ENCODE measurements at regions not wholly inside any gene's neighbourhood (a gene's known extent, or its start where the extent isn't known, plus 50 kb on each side); places are given as distances from the start of the nearest gene placed in this dataset.
"Not testable (repeated sequence)": the region's sequence is repeated elsewhere in the genome, so short reads cannot be mapped to it uniquely, and the experiment has no call there.

GRCh38 chr2:167575276-167575675 is 672.1 kb downstream of the STK39 start:
- H3K27me3 ChIP-seq = no peaks in the 10 kb centered on the region
- H3K4me1 ChIP-seq = no peaks in the 10 kb centered on the region
- no peak for DNase-seq (ENCODE audit: extremely low spot score)
- H3K36me3 ChIP-seq = no peaks in the 10 kb centered on the region
- H3K4me3 ChIP-seq = no peak overlapping the region
- intact Hi-C loops (cut with DNase I) = no loop called here
- H3K27ac ChIP-seq (replicated peaks in 1 of 4) = no peak overlapping the region
- H3K9me3 ChIP-seq = no peaks in the 10 kb centered on the region
- TF ChIP-seq EP300 (IDR thresholded peaks at IDR 0.05) (no peak), POLR2AphosphoS5 (IDR thresholded peaks at IDR 0.05) (no peak), POLR2A (IDR thresholded peaks at IDR 0.05; ENCODE audit: low read depth) (no peak)
- TF ChIP-seq, protein P1, sequence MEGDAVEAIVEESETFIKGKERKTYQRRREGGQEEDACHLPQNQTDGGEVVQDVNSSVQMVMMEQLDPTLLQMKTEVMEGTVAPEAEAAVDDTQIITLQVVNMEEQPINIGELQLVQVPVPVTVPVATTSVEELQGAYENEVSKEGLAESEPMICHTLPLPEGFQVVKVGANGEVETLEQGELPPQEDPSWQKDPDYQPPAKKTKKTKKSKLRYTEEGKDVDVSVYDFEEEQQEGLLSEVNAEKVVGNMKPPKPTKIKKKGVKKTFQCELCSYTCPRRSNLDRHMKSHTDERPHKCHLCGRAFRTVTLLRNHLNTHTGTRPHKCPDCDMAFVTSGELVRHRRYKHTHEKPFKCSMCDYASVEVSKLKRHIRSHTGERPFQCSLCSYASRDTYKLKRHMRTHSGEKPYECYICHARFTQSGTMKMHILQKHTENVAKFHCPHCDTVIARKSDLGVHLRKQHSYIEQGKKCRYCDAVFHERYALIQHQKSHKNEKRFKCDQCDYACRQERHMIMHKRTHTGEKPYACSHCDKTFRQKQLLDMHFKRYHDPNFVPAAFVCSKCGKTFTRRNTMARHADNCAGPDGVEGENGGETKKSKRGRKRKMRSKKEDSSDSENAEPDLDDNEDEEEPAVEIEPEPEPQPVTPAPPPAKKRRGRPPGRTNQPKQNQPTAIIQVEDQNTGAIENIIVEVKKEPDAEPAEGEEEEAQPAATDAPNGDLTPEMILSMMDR (IDR thresholded peaks at IDR 0.05) = no peak

GRCh38 chr2:167572883-167573619 is 674.3 kb downstream of the STK39 start:
- TF ChIP-seq EP300 (IDR thresholded peaks at IDR 0.05) = no peak
- TF ChIP-seq POLR2A (IDR thresholded peaks at IDR 0.05; ENCODE audit: low read depth) = no peak
- TF ChIP-seq, protein P1 (IDR thresholded peaks at IDR 0.05) = no peak
- no peak for TF ChIP-seq POLR2AphosphoS5 (IDR thresholded peaks at IDR 0.05)

DNA sequence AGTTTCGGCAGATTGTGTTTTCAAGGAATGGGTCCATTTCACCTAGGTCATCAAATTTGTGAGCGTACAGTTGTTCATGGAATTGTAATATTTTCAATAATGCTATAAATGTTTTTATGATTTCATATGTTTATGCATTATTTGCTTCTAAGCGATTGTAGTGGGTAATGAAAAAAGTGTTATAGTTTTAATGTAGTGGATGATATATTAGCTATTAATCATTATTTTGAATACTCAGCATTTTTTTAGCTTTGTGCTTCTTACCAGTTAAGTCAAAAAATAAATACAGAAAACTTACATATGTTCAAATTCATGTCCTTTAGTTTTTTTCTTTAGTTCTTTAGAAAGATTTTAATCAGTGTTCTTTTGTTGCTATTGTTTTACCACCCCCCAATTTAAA is 677.0 kb downstream of the STK39 start:
- no peak overlapping the region for H3K27ac ChIP-seq (replicated peaks in 1 of 4)
- TF ChIP-seq POLR2AphosphoS5 (IDR thresholded peaks at IDR 0.05) = no peak
- TF ChIP-seq POLR2A (IDR thresholded peaks at IDR 0.05; ENCODE audit: low read depth) = no peak
- no peak for TF ChIP-seq EP300 (IDR thresholded peaks at IDR 0.05)
- TF ChIP-seq, protein P1 (IDR thresholded peaks at IDR 0.05) = no peak
- no peak overlapping the region for H3K4me3 ChIP-seq
- 90% methylated on average over 3 of the region's 3 CpGs for WGBS
- DNase-seq (ENCODE audit: extremely low spot score) = no peak
- H3K9me3 ChIP-seq = no peaks in the 10 kb centered on the region
- no peaks in the 10 kb centered on the region for H3K36me3 ChIP-seq
- no peaks in the 10 kb centered on the region for H3K27me3 ChIP-seq
- no peaks in the 10 kb centered on the region for H3K4me1 ChIP-seq
- intact Hi-C loops (cut with DNase I) = no loop called here

More at GRCh38 chr2:167572883-167573619, 674.3 kb downstream of the STK39 start:
- H3K27ac ChIP-seq (replicated peaks in 1 of 4) = no peak overlapping the region
- no peak for DNase-seq (ENCODE audit: extremely low spot score)
- no peaks in the 10 kb centered on the region for H3K27me3 ChIP-seq
- H3K4me3 ChIP-seq = no peak overlapping the region
- no peaks in the 10 kb centered on the region for H3K36me3 ChIP-seq
- intact Hi-C loops (cut with DNase I) = no loop called here
- H3K4me1 ChIP-seq = no peaks in the 10 kb centered on the region
- WGBS = 77% methylated on average over 1 of the region's 1 CpG
- H3K9me3 ChIP-seq = no peaks in the 10 kb centered on the region

DNA sequence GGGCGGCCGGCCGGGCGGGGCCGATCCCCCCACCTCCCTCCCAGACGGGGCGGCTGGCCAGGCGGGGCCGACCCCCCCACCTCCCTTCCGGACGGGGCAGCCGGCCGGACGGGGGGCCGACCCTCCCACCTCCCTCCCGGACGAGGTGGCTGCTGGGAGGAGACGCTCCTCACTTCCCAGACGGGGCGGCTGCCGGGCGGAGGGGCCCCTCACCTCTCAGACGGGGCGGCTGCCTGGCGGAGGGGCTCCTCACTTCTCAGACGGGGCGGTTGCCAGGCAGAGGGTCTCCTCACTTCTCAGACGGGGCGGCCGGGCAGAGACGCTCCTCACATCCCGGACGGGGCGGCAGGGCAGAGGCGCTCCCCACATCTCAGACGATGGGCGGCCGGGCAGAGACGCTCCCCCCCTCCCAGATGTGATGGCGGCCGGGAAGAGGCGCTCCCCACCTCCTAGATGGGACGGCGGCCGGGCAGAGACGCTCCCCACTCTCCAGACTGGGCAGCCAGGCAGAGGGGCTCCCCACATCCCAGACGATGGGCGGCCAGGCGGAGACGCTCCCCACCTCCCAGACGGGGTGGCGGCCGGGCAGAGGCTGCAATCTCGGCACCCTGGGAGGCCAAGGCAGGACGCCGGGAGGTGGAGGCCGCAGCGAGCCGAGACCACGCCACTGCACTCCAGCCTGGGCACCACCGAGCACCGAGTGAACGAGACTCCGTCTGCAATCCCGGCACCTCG is 675.8 kb downstream of the XIRP2 start:
- DNase-seq (ENCODE audit: extremely low spot score); intact Hi-C loops (cut with DNase I); H3K36me3 ChIP-seq; H3K4me3 ChIP-seq; H3K27me3 ChIP-seq; H3K27ac ChIP-seq (replicated peaks in 1 of 4); H3K9me3 ChIP-seq; H3K4me1 ChIP-seq: not testable (repeated sequence)
- 93% methylated on average over 16 of the region's 66 CpGs for WGBS

- H3K4me3 ChIP-seq; intact Hi-C loops (cut with DNase I); H3K36me3 ChIP-seq; H3K4me1 ChIP-seq; H3K27me3 ChIP-seq; H3K9me3 ChIP-seq; DNase-seq (ENCODE audit: extremely low spot score); H3K27ac ChIP-seq (replicated peaks in 1 of 4): not testable (repeated sequence)
- WGBS = 97% methylated on average over 18 of the region's 20 CpGs
These were observed 670.2 kb downstream of the XIRP2 start for GRCh38 chr2:167558272-167558991.

Measured in esophagus muscularis mucosa (tissue), 4 donors.